GM19240 (cell line): ENCODE measurements at regions not wholly inside any gene's neighbourhood (a gene's known extent, or its start where the extent isn't known, plus 50 kb on each side); places are given as distances from the start of the nearest gene placed in this dataset.

Experiments used
- DNase-seq: peaks from one replicate; pipeline ENCODE4 v3.0.0; 2011; ENCODE audit warnings: low spot score; ENCODE audit not compliant: insufficient read length

DNA sequence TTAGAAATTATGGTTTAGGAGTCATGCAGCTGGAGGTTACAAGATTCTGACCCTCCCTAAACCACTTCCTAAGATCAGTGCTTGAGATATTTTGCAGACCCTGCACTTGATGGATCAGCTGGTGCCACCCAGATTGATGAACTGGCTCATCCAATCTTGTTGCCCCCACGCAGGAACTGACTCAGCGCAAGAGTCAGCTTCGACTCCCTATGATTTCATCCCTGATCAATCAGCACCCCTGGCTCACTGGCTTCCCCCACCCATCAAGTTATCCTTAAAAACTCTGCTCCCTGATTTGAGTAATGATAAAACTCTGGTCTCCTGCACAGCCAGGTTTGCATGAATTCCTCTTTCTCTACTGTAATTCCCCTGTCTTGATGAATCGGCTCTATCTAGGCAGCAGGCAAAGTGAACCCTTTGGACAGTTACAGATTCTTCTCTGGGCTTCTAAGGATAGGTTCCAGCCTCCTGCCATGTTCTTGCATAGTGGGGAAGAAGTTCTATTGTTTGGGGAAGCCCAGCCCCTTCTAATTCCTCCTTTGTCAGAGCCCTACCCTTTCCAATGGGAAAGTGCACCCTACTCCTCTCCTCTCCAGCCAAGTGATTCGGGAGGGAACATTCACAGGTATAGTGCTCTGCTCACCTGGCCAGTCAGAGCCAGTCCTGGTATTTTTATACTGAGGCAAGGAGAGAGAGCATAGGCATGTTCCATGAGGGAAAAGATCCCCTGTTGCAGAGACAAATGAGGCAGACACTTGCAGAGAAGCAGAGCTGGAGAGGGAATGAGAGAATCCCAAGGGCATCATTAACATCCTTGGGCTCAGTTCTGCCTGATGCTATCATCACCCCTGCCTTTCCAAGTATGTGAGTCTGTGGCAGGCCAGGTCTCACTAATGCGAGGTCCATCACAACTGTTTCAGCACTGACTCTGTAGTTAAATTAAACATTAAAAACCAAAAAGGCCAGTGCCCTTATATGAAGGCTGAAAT, 224.4 kb upstream of the GALNT17 start:
- DNase-seq: no peak

GRCh38 chr7:70913924-70914323, 218.0 kb upstream of the GALNT17 start:
- no peak for DNase-seq

DNA sequence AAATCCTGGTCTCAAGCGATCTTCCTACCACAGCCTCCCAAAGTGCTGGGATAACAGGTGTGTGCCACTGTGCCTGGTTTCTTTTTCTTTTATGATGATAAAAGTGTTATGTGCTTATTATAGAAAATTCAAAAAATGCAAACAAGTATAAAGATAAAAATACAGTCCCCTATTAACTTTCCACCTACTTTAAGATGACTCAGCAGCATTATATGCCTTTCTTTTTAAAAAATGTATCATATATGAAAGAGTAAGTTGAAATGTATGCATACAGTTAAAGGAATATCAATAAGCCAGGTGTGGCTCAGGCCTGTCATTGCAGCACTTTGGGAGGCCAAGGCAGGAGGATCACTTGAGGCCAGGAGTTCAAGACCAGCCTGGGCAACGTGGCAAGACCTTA, 216.9 kb upstream of the GALNT17 start:
- DNase-seq: no peak

DNA sequence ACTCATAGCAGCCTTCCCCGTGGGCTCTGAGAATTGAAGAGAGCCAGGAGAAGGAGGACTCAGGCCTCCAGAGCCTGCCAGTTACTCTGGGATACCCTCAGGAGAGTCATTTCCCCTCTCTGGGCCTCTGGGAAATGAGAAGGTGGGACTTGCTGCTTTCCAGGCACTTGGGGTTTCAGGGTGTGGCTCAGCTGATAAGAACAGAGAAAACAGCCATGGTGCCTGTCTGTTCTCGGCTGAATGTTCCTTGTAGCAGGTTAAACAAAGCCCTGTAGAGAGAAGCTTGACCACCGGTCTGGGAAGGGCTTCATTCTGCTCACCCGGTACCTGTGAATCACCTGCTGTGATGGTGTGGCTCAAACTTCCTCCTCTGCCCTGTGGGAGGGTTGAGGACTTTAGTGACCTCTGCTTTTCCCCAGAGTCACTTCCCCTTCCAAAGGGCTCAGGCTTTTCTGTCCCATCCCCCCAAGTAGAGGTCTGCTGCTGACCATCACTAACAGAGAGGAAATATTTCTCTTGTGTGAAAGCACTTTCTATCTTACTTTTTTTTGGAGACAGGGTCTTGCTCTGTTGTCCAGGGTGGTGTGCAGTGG, 212.4 kb upstream of the GALNT17 start:
- DNase-seq: no peak

DNA sequence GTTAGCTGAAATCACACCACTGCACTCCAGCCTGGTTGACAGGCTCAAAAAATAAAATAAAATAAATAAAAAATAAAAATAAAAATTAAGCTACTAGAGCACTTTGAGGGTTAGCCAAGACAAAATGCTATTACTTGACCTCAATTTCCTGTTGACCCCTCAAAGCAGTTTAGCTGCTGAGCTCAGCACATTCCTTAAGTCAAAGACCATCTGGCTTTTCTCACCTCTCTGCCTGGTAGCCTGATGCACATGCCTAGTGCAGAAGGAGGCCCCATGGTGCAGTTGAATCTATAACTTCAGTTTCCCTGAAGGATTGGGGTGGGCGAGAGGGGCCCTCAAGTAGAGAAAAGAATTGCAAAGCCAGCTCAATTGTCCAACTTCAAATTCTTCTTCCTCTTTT, 211.1 kb upstream of the GALNT17 start:
- DNase-seq: no peak

- DNase-seq: no peak
These were observed 208.6 kb upstream of the GALNT17 start for GRCh38 chr7:70923181-70923845.

GRCh38 chr7:70925411-70926115, 206.4 kb upstream of the GALNT17 start:
- DNase-seq: no peak

- DNase-seq: no peak
These were observed 205.3 kb upstream of the GALNT17 start for GRCh38 chr7:70926666-70927065.

GRCh38 chr7:70935311-70935710, 196.6 kb upstream of the GALNT17 start:
- no peak for DNase-seq

DNA sequence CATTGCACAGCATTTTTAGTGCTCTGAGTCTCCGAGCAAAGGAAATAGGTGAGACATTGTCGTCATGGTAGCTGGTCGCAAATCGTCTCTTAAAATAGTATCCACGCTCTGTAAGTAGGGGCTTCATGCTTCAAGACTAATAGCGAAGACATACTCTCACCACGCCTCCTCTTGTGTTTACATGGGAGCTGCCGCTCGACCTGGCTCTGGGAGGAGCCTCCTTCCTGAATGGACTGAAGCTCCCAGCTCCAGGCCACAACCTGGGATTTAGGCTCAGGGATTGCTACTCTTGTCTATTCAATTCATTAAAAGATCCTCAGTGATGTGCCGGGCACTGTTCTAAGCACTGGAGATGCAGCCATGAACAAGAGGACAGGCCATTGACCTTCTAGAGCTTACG, 196.1 kb upstream of the GALNT17 start:
- DNase-seq: no peak

DNA sequence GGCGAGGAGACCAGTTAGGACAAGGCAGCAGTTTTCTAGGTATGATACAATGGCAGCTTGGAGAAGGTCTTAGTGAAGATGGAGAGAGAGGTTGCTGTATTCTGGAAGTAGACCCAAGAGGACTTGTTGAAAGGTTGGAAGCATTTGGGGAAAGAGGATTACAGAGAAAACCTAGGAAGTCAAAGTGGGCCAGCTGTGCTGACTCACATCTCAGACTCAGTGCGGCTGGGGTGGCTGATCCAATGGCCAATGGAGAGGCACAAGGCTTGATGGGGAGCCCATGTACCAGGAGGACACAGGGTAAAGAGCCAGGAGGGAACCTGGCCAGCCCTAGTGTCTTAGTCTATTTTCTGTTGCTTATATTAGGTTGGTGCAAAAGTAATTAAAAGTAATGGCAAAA, 194.5 kb upstream of the GALNT17 start:
- DNase-seq: no peak

- DNase-seq: no peak
These were observed 191.3 kb upstream of the GALNT17 start for GRCh38 chr7:70940597-70940996.

DNA sequence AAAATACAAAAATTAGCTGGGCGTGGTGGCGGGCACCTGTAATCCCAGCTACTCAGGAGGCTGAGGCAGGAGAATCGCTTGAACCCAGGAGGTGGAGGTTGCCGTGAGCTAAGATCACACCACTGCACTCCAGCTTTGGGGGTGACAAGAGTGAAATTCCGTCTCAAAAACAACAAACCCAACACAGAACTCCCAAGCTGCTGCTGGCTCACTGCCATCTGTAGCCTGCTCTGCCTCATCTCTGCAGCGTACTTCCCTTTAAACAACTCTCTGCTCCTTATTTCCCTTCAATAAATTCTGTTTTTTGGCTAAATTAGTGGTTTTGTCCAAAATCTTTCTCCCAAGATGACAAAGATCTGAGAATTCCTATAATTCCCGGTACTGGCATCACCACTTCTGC, 189.2 kb upstream of the GALNT17 start:
- DNase-seq: no peak

DNA sequence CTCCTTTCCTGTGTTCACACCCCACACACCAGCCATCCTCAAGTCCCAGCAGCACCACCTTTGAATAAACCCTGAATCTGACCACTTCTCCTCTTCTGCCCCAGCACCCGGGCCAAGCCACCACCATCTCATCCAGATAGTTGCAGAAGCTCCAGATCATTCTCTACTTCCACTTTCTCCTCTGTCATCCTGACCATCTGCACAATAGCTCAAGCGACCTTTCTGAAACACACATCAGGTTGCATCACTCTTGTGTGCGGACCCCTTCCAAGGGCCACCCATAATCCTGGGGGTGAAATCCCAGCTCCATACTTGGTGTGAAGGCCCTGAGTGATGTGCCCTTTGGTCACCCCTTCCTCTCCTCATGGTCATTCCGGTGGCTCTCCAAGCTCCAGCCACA, 187.4 kb upstream of the GALNT17 start:
- DNase-seq: no peak

GRCh38 chr7:70947181-70947580, 184.8 kb upstream of the GALNT17 start:
- DNase-seq: no peak

DNA sequence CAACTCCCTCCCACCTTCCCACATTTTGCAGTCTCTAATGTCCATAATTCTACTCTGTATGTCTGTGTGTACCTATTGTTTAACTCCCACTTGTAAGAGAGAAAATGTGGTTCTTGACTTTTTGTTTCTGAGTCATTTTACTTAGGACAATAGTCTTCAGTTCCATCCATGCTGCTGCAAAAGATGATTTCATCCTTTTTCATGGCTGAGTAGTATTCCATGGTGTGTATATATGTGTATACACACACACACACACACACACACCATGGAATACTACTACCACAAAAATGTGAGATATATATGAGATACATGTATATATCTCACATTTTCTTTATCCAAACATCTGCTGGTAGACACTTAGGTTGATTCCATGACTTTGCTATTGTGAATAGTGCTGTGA, 182.1 kb upstream of the GALNT17 start:
- no peak for DNase-seq

- DNase-seq: no peak
These were observed 180.5 kb upstream of the GALNT17 start for GRCh38 chr7:70951271-70951962.

GRCh38 chr7:70952311-70952710, 179.6 kb upstream of the GALNT17 start:
- DNase-seq: no peak

DNA sequence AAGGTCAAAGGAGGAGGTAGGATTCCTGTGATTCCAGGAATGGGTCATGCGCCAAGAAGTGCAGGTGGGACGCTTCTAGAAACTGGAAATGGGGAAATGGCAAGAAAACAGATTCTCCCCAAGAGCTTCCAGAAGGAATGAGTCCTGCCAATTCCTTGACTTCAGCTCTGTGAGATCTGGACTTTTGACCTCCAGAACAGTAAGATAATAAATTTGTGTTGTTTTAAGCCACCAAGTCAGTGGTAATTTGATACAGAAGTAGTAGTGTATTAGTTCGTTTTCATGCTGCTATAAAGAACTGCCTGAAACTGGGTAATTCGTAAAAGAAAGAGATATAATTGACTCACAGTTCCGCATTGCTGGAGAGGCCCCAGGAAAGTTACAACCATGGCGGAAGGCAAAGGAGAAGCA, 178.6 kb upstream of the GALNT17 start:
- no peak for DNase-seq

GRCh38 chr7:70953796-70954195, 178.1 kb upstream of the GALNT17 start:
- no peak for DNase-seq

DNA sequence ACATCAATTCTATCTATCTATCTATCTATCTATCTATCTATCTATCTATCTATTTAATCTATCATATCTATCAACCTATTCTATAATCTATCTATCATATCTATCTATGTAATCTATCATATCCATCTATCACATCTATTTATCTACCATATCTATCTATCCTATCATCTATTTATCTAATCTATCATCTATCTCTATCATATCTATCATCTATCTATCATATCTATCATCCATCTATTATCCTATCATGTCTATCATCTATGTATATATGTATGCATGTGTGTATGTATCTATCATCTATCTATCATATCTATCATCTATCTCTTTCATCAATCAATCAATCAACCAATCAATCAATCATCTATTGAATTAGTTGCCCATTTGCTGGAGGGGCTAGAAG, 159.3 kb upstream of the GALNT17 start:
- no peak for DNase-seq
